ENCODE measurements at regions not wholly inside any gene's neighbourhood (a gene's known extent, or its start where the extent isn't known, plus 50 kb on each side); places are given as distances from the start of the nearest gene placed in this dataset.

GRCh38 chr14:34160619-34161018 is 209.7 kb upstream of the EGLN3 start:
- TF ChIP-seq CTCF (IDR thresholded peaks at IDR 0.05) (no peak), EP300 (IDR thresholded peaks at IDR 0.05) (no peak), POLR2A (IDR thresholded peaks at IDR 0.05) (no peak)
